Activated naive CD4-positive, alpha-beta T cell treated with anti-CD3 and anti-CD28 coated beads, Interleukin-2, amount 50 U/mL, for 24 hours (primary cell): ENCODE measurements at regions not wholly inside any gene's neighbourhood (a gene's known extent, or its start where the extent isn't known, plus 50 kb on each side); places are given as distances from the start of the nearest gene placed in this dataset.
A peak's percentile ranks its signal among the peaks of the same experiment; 100 is the strongest.

Experiments used
- H3K27ac Mint-ChIP-seq: one replicate; pipeline ENCODE4 v1.8.0; 2021; ENCODE audit warnings: mild to moderate bottlenecking, mixed read lengths
- H3K27me3 Mint-ChIP-seq: one replicate; pipeline ENCODE4 v1.8.0; 2021; ENCODE audit warnings: mixed read lengths
- H3K36me3 Mint-ChIP-seq: one replicate; pipeline ENCODE4 v1.8.0; 2021; ENCODE audit warnings: mixed read lengths
- H3K4me1 Mint-ChIP-seq: one replicate; pipeline ENCODE4 v1.8.0; 2021; ENCODE audit warnings: mixed read lengths
- H3K4me3 Mint-ChIP-seq: one replicate; pipeline ENCODE4 v1.8.0; 2021; ENCODE audit warnings: mild to moderate bottlenecking, mixed read lengths
- H3K9me3 Mint-ChIP-seq: one replicate; pipeline ENCODE4 v1.8.0; 2021; ENCODE audit warnings: mixed read lengths

DNA sequence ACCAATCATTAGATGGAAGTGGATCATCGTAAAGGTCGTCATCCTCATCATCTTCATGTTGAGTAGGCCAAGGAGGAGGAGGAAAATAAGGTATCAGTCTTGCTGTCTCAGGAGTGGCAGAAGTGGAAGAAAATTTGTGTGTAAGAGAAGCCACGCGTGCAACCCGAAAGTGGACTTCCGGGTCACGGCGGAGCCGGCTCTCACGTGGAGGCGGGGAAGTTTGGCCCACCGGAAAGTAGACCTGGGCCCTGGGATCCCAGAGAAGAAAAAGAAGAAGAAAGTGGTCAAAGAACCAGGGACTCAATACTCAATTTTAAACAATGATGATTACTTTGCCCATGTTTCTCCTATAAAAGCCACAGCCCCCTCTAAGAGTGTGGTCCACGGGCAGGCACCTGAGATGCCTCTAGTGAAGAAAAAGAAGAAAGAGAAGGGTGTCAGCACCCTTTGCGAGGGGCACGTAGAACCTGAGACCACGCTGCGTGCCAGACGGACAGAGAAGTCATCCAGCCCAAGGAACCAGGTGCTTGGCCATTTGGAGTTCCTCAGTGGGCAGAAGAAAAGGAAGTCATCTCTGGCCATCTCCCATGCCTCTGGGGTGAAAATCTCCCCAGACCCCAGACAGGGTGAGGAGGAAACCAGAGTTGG, 365.8 kb downstream of the BCAT1 start:
- Mint-ChIP-seq H3K36me3 (no peaks in the 10 kb centered on the region), H3K4me1 (no peaks in the 10 kb centered on the region), H3K27ac (no peak overlapping the region), H3K4me3 (no peak overlapping the region), H3K9me3 (no peaks in the 10 kb centered on the region), H3K27me3 (no peaks in the 10 kb centered on the region)

DNA sequence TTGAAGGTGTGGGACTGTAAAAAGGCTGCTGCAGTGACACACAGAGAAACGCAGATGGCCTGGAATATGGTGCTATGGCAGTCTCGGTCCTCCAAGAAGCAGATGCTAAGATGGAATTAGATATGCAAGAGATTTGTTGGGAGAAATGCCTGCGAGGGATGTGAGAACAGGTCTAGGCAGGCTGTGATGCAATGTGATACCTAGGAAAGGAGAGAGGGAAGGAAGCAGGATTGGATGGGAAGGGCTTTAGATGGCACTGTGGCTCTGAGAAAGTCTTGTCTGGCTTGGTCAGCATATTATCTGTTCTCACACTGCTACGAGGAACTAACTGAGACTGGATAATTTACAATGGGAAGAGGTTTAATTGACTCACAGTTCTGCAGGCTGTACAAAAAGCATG, 374.4 kb downstream of the BCAT1 start:
- Mint-ChIP-seq H3K36me3 (no peaks in the 10 kb centered on the region), H3K27me3 (peaks cover 12% of the 10 kb centered on the region), H3K9me3 (peaks cover 16% of the 10 kb centered on the region), H3K4me3 (no peak overlapping the region), H3K4me1 (no peaks in the 10 kb centered on the region), H3K27ac (no peak overlapping the region)

DNA sequence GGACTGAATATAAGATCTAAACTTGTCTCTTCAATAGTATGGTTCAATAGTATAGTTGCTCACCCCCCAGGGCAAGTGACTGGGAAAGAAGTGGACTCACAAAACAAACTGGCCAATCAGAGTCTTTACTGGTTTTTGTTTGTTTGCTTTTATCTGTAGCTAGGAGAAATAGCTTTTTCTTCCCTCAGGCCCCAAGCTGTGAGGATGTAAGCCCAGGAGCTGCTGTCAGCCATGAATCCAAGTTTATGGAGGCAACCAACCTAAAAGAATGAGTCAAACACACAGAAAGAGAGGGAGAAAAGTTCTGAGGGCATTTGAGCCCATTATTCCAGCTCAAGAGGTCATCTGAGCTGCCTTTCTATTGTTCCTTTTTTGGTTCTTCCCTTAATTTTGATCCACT, 375.3 kb downstream of the BCAT1 start:
- Mint-ChIP-seq H3K36me3 (no peaks in the 10 kb centered on the region), H3K27ac (no peak overlapping the region)

DNA sequence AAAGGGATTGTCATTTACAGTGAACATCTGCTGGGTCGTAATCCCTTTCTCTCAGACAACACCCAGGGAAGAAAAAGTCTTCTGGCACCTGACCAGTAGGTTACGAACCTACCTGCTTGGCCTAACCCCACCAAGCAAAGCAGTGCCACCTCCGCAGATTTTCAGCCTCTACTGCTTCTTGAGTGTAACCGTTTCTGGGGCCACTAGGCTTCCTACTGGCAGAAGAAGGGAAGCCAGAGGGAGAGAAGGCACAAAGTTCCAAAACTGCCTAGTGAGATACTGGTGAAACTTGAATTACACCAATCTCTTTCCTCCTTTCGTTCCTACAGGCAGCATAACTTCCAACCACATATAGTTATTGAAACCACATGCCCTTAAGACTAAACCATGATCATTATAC, 383.6 kb downstream of the BCAT1 start:
- Mint-ChIP-seq H3K27me3 (peaks cover 37% of the 10 kb centered on the region), H3K9me3 (no peaks in the 10 kb centered on the region), H3K4me3 (no peak overlapping the region), H3K27ac (no peak overlapping the region), H3K4me1 (peaks cover 19% of the 10 kb centered on the region), H3K36me3 (no peaks in the 10 kb centered on the region)

More for the DNA sequence above, 375.3 kb downstream of the BCAT1 start:
- no peaks in the 10 kb centered on the region for H3K4me1 Mint-ChIP-seq
- H3K27me3 Mint-ChIP-seq = peaks cover 12% of the 10 kb centered on the region
- peaks cover 16% of the 10 kb centered on the region for H3K9me3 Mint-ChIP-seq
- H3K4me3 Mint-ChIP-seq = no peak overlapping the region

DNA sequence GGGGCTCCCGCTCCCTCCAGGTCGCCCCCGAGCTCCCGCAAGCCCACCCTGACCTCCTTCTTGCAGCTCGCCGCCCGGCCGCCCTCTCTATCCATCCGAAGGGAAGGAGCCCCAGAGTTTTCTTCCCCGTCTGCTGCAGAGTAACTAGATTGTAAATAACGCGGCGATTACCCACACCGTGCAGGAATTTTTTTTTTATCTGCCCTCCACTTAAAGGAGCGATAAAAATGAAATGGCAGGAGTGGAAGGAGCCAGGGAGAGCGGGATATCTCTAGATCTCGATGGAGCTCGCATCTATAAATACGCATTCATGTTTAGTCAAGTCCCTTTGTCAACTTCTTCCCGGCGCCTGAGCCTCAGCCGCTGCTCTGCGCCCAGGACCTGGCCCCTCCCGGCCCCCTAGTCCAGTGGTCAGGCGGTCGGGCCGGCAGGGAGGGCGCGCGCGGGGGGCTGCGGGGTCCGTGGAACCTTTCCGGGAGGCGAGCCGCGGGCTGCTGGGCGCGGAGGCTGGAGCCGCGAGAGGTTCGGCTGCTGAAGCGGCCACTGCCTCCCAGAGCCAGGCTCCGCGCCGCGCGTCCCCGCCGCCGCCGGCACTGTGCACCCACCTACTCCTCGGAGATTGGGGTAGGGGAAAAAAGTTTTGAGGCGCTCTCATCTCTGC, 386.0 kb downstream of the BCAT1 start:
- Mint-ChIP-seq H3K27me3 (peaks cover 48% of the 10 kb centered on the region), H3K4me3 (peak overlapping the region; percentile 79), H3K4me1 (peaks cover 19% of the 10 kb centered on the region), H3K27ac (no peak overlapping the region), H3K36me3 (no peaks in the 10 kb centered on the region), H3K9me3 (no peaks in the 10 kb centered on the region)

DNA sequence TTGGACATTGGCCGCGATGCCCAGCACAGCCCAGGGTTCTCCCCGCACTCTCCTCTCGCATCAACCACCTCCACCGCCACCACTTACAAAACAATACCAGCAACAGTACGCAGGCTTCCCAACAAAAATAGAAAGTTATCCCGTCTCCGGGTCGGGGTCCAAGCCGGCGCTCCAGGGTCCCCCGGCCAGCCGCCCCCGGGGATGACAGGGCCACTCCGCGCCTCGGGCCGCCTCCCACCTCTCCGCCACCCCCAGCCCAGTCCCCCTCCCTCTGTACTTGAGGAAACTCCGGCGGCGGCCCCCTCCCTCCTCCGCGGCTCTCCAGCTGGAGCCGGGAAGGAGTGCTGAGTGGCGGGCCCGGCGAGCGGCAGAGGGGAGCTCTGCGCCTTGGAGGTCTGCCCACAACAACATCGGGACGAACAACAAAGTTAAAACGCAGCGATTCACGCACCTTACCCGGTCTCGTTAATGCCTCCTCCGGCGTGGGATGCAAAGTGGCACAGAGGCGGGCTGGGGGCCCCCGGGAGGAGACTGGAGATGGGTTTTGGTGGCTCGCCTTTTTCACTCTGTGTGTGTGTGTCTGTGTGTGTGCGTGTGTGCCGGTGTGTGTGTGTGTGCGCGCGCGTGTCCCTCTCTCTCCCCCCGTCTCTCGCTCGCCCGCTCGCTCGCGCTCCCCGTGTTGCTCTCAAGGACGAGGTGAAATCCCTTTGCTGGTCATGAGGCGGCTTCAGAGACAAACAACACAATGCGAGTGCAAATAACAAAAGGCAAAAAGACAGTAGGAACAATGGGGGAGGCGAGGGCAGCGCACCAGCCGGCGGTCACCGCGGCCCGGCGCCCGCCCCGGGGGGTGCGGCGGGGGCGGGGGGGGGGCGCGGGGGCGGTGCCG, 386.8 kb downstream of the BCAT1 start:
- peaks cover 19% of the 10 kb centered on the region for H3K4me1 Mint-ChIP-seq
- H3K36me3 Mint-ChIP-seq = no peaks in the 10 kb centered on the region
- H3K4me3 Mint-ChIP-seq = peak overlapping the region; percentile 79
- no peak overlapping the region for H3K27ac Mint-ChIP-seq
- no peaks in the 10 kb centered on the region for H3K9me3 Mint-ChIP-seq
- peaks cover 52% of the 10 kb centered on the region for H3K27me3 Mint-ChIP-seq

DNA sequence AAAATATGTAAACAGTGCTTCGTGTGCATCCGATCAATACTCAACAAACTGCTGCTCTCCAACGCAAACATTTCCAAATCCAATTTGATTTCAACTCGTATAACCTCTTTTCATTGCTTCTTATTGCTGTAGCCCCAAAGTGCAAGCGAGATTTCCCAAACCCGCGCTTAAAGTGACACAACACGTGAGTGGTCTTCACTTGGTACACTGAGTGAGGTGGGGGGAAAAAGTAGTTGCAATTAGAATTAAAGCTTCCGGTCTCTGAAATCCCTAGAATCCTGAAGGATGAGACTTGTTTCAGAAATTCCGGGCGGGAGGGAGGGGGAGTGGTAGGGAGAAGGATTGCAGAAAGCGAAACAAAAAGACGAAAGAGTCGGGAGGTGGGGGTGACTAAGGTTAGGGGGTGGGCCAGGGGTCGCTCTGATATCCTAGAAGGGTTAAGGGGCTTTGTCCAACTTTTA, 387.5 kb downstream of the BCAT1 start:
- no peaks in the 10 kb centered on the region for H3K36me3 Mint-ChIP-seq
- peaks cover 55% of the 10 kb centered on the region for H3K27me3 Mint-ChIP-seq
- H3K27ac Mint-ChIP-seq = no peak overlapping the region
- H3K4me1 Mint-ChIP-seq = peaks cover 19% of the 10 kb centered on the region
- H3K9me3 Mint-ChIP-seq = no peaks in the 10 kb centered on the region
- H3K4me3 Mint-ChIP-seq = peak overlapping the region; percentile 79

DNA sequence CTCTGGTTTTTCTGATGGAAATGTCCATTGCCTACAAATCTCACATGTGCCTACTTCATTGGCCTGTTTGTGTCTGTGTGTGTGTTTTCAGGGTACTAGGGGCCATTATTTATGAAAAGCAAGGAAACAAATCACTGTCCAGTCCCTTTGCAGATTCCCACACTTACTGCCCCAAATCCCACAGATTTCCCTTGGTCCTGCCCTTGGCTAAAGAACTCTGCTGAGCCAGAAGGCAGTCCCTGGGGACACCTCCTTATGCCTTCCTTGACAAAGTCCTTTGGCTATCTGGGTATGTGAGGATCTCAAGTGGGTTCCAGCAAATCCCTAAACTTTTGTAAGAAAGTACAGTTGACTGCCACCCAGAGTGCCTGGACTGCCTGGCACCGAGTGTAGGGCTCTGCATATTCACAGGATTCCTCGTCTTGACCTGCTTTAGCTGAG, 388.1 kb downstream of the BCAT1 start:
- no peak overlapping the region for H3K27ac Mint-ChIP-seq

DNA sequence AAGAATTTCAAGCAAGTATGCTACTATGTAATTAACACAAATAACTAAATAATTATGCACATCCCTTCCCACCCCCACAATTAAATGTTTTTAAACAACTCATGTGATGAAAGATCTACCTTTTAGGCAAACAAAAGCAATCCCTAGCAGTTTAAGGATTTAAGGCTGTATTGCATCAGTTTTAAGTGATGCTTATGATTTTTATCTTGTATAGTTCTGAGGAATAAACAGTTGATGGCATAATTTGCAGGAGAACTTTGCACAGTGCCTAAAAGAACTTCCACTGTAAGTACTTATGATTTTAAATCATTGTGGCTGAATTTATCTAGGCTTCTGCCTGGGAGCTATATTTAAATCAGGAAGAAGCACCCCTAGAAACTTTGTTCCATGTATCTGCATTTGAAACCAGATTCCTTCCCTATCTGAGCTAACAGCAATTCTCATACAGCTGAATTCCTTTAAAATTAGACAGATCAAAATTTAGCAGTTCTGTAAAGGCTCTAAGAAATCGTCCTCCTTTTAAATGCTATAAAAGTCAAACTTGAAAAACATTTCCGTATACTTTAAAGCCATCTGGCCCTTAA, 388.6 kb downstream of the BCAT1 start:
- H3K4me1 Mint-ChIP-seq = peaks cover 19% of the 10 kb centered on the region
- no peaks in the 10 kb centered on the region for H3K36me3 Mint-ChIP-seq
- H3K27me3 Mint-ChIP-seq = peaks cover 52% of the 10 kb centered on the region
- no peak overlapping the region for H3K27ac Mint-ChIP-seq
- no peaks in the 10 kb centered on the region for H3K9me3 Mint-ChIP-seq
- H3K4me3 Mint-ChIP-seq = no peak overlapping the region

More for the DNA sequence above, 388.1 kb downstream of the BCAT1 start:
- Mint-ChIP-seq H3K36me3 (no peaks in the 10 kb centered on the region), H3K4me3 (peak overlapping the region; percentile 79), H3K9me3 (no peaks in the 10 kb centered on the region), H3K27me3 (peaks cover 54% of the 10 kb centered on the region), H3K4me1 (peaks cover 19% of the 10 kb centered on the region)

DNA sequence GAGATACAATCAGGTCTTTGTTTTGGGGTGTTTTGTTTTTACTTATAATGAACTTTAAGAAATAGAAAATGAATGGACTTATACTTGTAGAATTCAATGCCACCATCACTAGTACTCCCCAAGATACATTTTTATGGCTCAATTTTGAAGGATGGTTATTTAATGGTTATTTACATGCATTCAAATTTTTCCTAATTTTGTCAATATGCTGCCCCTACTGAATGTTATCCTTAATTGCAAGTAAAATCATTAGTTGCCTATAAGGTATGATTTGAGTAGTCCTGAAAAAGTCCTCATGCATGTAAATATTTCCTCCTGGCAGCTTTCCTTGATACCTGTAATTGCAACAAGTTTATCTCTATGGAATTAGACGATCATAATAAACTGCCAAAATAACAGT, 391.2 kb downstream of the BCAT1 start:
- H3K4me3 Mint-ChIP-seq = no peak overlapping the region

DNA sequence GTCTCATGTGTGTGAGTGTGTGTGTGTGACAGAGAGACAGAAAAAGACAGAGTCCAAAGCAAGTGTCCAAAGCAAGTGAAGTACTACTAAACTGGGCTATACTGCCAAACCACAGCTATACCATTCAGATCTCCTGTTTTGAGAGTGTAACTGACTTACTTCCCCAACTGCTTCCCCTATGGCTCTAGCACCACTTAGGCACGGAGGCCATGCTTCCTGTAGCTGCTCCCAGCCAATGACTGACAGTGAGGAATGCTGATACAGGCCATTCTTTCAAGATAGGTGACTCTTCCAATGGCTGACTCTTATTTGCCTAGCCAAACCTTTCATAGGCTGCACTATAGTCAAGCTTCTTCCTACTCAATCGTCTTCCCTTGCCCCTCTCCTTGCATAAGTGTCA, 393.2 kb downstream of the BCAT1 start:
- no peak overlapping the region for H3K27ac Mint-ChIP-seq
- no peaks in the 10 kb centered on the region for H3K9me3 Mint-ChIP-seq
- no peaks in the 10 kb centered on the region for H3K36me3 Mint-ChIP-seq
- H3K4me1 Mint-ChIP-seq = no peaks in the 10 kb centered on the region
- peaks cover 21% of the 10 kb centered on the region for H3K27me3 Mint-ChIP-seq
- H3K4me3 Mint-ChIP-seq = no peak overlapping the region

More for the DNA sequence above, 391.2 kb downstream of the BCAT1 start:
- Mint-ChIP-seq H3K36me3 (no peaks in the 10 kb centered on the region), H3K27me3 (peaks cover 33% of the 10 kb centered on the region), H3K9me3 (no peaks in the 10 kb centered on the region), H3K27ac (no peak overlapping the region), H3K4me1 (peaks cover 17% of the 10 kb centered on the region)

DNA sequence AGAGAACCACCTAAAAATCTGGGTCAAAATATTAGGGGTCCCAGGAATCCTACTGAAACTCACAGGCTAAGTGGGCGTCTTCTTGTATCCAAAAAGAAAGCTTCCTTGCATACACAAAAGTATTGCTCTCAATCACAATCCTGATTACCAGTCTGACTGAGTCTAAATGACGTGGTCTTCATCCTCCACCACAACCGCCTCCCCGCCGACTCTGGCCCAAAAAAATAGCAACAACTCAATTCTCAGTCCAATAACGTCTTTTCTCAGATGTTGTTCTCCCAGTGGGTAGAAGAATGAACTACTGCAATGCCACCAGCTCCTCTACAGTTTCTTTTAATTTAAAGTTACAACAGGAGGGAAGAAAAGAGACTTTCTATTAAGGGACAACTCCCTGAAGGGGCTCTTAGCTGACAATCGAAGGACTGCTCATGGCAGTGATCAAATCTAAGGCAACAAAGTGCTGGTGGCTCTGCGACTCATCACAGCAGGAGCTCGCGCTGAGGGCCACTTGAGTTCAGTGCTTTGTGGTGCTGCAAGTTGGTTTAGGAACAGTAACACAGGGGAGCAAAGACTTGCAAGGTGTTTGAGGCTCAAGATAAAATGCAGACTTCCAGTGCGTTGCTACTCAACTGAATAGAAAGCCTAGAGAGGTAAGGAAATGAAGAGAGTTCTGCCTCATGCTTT, 394.1 kb downstream of the BCAT1 start:
- no peaks in the 10 kb centered on the region for H3K36me3 Mint-ChIP-seq
- H3K9me3 Mint-ChIP-seq = no peaks in the 10 kb centered on the region
- H3K27ac Mint-ChIP-seq = no peak overlapping the region
- H3K4me3 Mint-ChIP-seq = no peak overlapping the region
- peaks cover 15% of the 10 kb centered on the region for H3K27me3 Mint-ChIP-seq
- H3K4me1 Mint-ChIP-seq = no peaks in the 10 kb centered on the region

DNA sequence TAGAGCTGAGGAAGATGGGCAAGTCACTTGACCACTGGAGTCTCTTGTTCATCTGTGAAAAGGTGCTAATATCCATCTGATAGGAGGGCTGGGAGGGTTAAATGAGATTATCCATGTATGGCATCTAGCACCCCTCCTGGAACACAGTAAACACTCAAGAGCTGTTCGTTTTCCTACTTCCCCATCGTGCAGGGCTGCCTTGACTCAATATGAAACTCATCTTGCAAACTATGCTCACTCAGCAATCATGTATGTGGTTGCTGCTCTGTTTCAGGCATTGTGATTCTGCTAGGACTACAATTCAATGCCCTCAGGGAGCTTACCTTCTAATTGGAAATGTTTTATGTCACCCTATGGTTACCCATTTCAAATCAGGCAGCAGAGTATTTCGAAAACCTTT, 395.6 kb downstream of the BCAT1 start:
- Mint-ChIP-seq H3K36me3 (no peaks in the 10 kb centered on the region), H3K4me3 (no peak overlapping the region), H3K27ac (no peak overlapping the region)

DNA sequence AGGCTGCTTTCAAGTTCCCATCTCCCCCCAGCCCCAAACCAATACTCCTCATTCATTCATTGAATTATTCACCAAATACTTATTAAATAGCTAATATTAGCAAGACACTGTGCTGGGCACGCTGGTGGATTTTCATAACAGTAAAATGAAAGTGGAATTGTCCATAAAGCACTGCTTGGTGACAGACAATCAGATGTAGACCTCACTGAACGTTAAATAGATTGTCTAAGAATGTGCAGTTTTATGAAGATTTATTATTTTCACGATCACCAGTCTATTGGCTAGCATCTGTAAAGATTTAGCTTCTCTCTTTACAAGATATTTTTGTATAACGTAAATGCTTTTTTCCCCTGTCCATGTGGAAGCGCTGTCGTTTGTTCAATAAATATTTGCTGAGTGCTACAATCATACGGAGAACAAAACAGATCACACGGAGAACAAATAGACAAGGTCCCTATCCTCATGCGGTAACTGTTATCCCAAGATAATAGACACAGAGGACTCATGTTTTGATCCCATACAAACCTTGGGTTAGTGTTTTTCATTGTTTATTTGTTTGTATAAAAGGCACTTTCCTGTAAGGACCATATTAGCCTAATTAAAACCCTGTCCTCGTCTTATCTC, 397.6 kb downstream of the BCAT1 start:
- H3K36me3 Mint-ChIP-seq = no peaks in the 10 kb centered on the region
- H3K27ac Mint-ChIP-seq = no peak overlapping the region
- no peaks in the 10 kb centered on the region for H3K9me3 Mint-ChIP-seq
- H3K4me3 Mint-ChIP-seq = no peak overlapping the region
- H3K4me1 Mint-ChIP-seq = no peaks in the 10 kb centered on the region
- no peaks in the 10 kb centered on the region for H3K27me3 Mint-ChIP-seq

More for the DNA sequence above, 395.6 kb downstream of the BCAT1 start:
- H3K27me3 Mint-ChIP-seq = peaks cover 9% of the 10 kb centered on the region
- H3K9me3 Mint-ChIP-seq = no peaks in the 10 kb centered on the region
- H3K4me1 Mint-ChIP-seq = no peaks in the 10 kb centered on the region

DNA sequence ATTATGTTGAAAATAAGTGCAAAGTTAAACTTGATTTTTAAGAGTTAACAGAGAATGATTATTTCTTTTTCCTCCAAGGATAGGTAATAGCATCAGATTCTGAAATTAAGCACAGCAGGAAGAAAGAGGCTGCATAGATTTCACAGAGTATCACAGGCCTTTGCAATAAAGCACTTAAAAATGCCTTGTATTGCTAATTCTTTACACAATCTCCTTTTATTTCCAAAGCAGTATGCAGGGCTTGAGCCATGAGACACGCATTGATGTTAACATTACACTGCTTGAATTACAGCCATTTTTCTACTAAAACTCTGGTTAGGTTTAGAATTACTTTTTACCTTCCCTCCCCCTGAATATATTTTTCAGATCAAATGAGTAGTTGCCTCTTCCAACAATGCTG, 398.3 kb downstream of the BCAT1 start:
- no peak overlapping the region for H3K27ac Mint-ChIP-seq
- H3K4me3 Mint-ChIP-seq = no peak overlapping the region
- no peaks in the 10 kb centered on the region for H3K36me3 Mint-ChIP-seq
- no peaks in the 10 kb centered on the region for H3K4me1 Mint-ChIP-seq
- no peaks in the 10 kb centered on the region for H3K27me3 Mint-ChIP-seq
- no peaks in the 10 kb centered on the region for H3K9me3 Mint-ChIP-seq
